ENCODE measurements at regions not wholly inside any gene's neighbourhood (a gene's known extent, or its start where the extent isn't known, plus 50 kb on each side); places are given as distances from the start of the nearest gene placed in this dataset.

- H3K36me3 ChIP-seq (ENCODE audit: control insufficient read depth, insufficient read depth, low read length, severe bottlenecking), result no peaks in the 10 kb centered on the region
- H3K9me3 ChIP-seq (ENCODE audit: control insufficient read depth, low read length), result no peaks in the 10 kb centered on the region
- no peak for DNase-seq (ENCODE audit: low read depth)
- no peaks in the 10 kb centered on the region for H3K4me1 ChIP-seq (ENCODE audit: control insufficient read depth, insufficient read depth, low read length)
- no peak overlapping the region for H3K4me3 ChIP-seq (ENCODE audit: low read length)
- H3K9ac ChIP-seq (ENCODE audit: low read length), result no peak overlapping the region
- H3K27me3 ChIP-seq (replicated peaks; ENCODE audit: control insufficient read depth, insufficient read depth, low read length), result no peaks in the 10 kb centered on the region
Measured at GRCh38 chr20:39670988-39671387, 708.8 kb downstream of the DHX35 start.

GRCh38 chr20:39669659-39670058, 707.5 kb downstream of the DHX35 start:
- no peak for DNase-seq (ENCODE audit: low read depth)
- Histone ChIP-seq H3K27me3 (replicated peaks; ENCODE audit: control insufficient read depth, insufficient read depth, low read length) (no peaks in the 10 kb centered on the region), H3K36me3 (ENCODE audit: control insufficient read depth, insufficient read depth, low read length, severe bottlenecking) (no peaks in the 10 kb centered on the region), H3K9me3 (ENCODE audit: control insufficient read depth, low read length) (no peaks in the 10 kb centered on the region), H3K4me3 (ENCODE audit: low read length) (no peak overlapping the region), H3K4me1 (ENCODE audit: control insufficient read depth, insufficient read depth, low read length) (no peaks in the 10 kb centered on the region), H3K9ac (ENCODE audit: low read length) (no peak overlapping the region)

GRCh38 chr20:39668038-39668437, 705.9 kb downstream of the DHX35 start:
- no peak for DNase-seq (ENCODE audit: low read depth)
- no peaks in the 10 kb centered on the region for H3K9me3 ChIP-seq (ENCODE audit: control insufficient read depth, low read length)
- H3K36me3 ChIP-seq (ENCODE audit: control insufficient read depth, insufficient read depth, low read length, severe bottlenecking), result no peaks in the 10 kb centered on the region

GRCh38 chr20:39661833-39662232, 699.7 kb downstream of the DHX35 start:
- Histone ChIP-seq H3K36me3 (ENCODE audit: control insufficient read depth, insufficient read depth, low read length, severe bottlenecking) (no peaks in the 10 kb centered on the region), H3K27me3 (replicated peaks; ENCODE audit: control insufficient read depth, insufficient read depth, low read length) (no peaks in the 10 kb centered on the region), H3K4me1 (ENCODE audit: control insufficient read depth, insufficient read depth, low read length) (peaks cover 8% of the 10 kb centered on the region), H3K9me3 (ENCODE audit: control insufficient read depth, low read length) (no peaks in the 10 kb centered on the region), H3K9ac (ENCODE audit: low read length) (no peak overlapping the region), H3K4me3 (ENCODE audit: low read length) (no peak overlapping the region)
- DNase-seq (ENCODE audit: low read depth), result peak; percentile 58

More at GRCh38 chr20:39668038-39668437, 705.9 kb downstream of the DHX35 start:
- Histone ChIP-seq H3K4me1 (ENCODE audit: control insufficient read depth, insufficient read depth, low read length) (no peaks in the 10 kb centered on the region), H3K9ac (ENCODE audit: low read length) (no peak overlapping the region), H3K4me3 (ENCODE audit: low read length) (no peak overlapping the region), H3K27me3 (replicated peaks; ENCODE audit: control insufficient read depth, insufficient read depth, low read length) (no peaks in the 10 kb centered on the region)

GRCh38 chr20:39660965-39661364, 698.8 kb downstream of the DHX35 start:
- H3K4me1 ChIP-seq (ENCODE audit: control insufficient read depth, insufficient read depth, low read length), result peaks cover 8% of the 10 kb centered on the region
- H3K27me3 ChIP-seq (replicated peaks; ENCODE audit: control insufficient read depth, insufficient read depth, low read length), result no peaks in the 10 kb centered on the region
- H3K9me3 ChIP-seq (ENCODE audit: control insufficient read depth, low read length), result no peaks in the 10 kb centered on the region
- no peak overlapping the region for H3K4me3 ChIP-seq (ENCODE audit: low read length)
- DNase-seq (ENCODE audit: low read depth), result no peak
- no peak overlapping the region for H3K9ac ChIP-seq (ENCODE audit: low read length)
- no peaks in the 10 kb centered on the region for H3K36me3 ChIP-seq (ENCODE audit: control insufficient read depth, insufficient read depth, low read length, severe bottlenecking)

- no peak overlapping the region for H3K4me3 ChIP-seq (ENCODE audit: low read length)
- no peaks in the 10 kb centered on the region for H3K36me3 ChIP-seq (ENCODE audit: control insufficient read depth, insufficient read depth, low read length, severe bottlenecking)
- no peak for DNase-seq (ENCODE audit: low read depth)
- H3K27me3 ChIP-seq (replicated peaks; ENCODE audit: control insufficient read depth, insufficient read depth, low read length), result no peaks in the 10 kb centered on the region
- no peaks in the 10 kb centered on the region for H3K9me3 ChIP-seq (ENCODE audit: control insufficient read depth, low read length)
- no peak overlapping the region for H3K9ac ChIP-seq (ENCODE audit: low read length)
- H3K4me1 ChIP-seq (ENCODE audit: control insufficient read depth, insufficient read depth, low read length), result peaks cover 8% of the 10 kb centered on the region
Measured at GRCh38 chr20:39660226-39660625, 698.1 kb downstream of the DHX35 start.

- H3K4me3 ChIP-seq (ENCODE audit: low read length), result no peak overlapping the region
- DNase-seq (ENCODE audit: low read depth), result no peak
- no peaks in the 10 kb centered on the region for H3K9me3 ChIP-seq (ENCODE audit: control insufficient read depth, low read length)
Measured at GRCh38 chr20:39658662-39659409, 696.7 kb downstream of the DHX35 start.

GRCh38 chr20:39654171-39654570, 692.0 kb downstream of the DHX35 start:
- no peaks in the 10 kb centered on the region for H3K4me1 ChIP-seq (ENCODE audit: control insufficient read depth, insufficient read depth, low read length)
- H3K36me3 ChIP-seq (ENCODE audit: control insufficient read depth, insufficient read depth, low read length, severe bottlenecking), result no peaks in the 10 kb centered on the region
- H3K4me3 ChIP-seq (ENCODE audit: low read length), result no peak overlapping the region
- DNase-seq (ENCODE audit: low read depth), result no peak
- H3K27me3 ChIP-seq (replicated peaks; ENCODE audit: control insufficient read depth, insufficient read depth, low read length), result peaks cover 22% of the 10 kb centered on the region
- H3K9me3 ChIP-seq (ENCODE audit: control insufficient read depth, low read length), result no peaks in the 10 kb centered on the region
- H3K9ac ChIP-seq (ENCODE audit: low read length), result no peak overlapping the region

More at GRCh38 chr20:39658662-39659409, 696.7 kb downstream of the DHX35 start:
- H3K9ac ChIP-seq (ENCODE audit: low read length), result no peak overlapping the region
- no peaks in the 10 kb centered on the region for H3K27me3 ChIP-seq (replicated peaks; ENCODE audit: control insufficient read depth, insufficient read depth, low read length)
- H3K36me3 ChIP-seq (ENCODE audit: control insufficient read depth, insufficient read depth, low read length, severe bottlenecking), result no peaks in the 10 kb centered on the region
- peaks cover 8% of the 10 kb centered on the region for H3K4me1 ChIP-seq (ENCODE audit: control insufficient read depth, insufficient read depth, low read length)

GRCh38 chr20:39651645-39652325, 689.6 kb downstream of the DHX35 start:
- Histone ChIP-seq H3K9ac (ENCODE audit: low read length) (no peak overlapping the region), H3K36me3 (ENCODE audit: control insufficient read depth, insufficient read depth, low read length, severe bottlenecking) (no peaks in the 10 kb centered on the region), H3K4me1 (ENCODE audit: control insufficient read depth, insufficient read depth, low read length) (no peaks in the 10 kb centered on the region), H3K4me3 (ENCODE audit: low read length) (no peak overlapping the region), H3K9me3 (ENCODE audit: control insufficient read depth, low read length) (no peaks in the 10 kb centered on the region), H3K27me3 (replicated peaks; ENCODE audit: control insufficient read depth, insufficient read depth, low read length) (peaks cover 23% of the 10 kb centered on the region)
- DNase-seq (ENCODE audit: low read depth), result no peak

- Histone ChIP-seq H3K9me3 (ENCODE audit: control insufficient read depth, low read length) (no peaks in the 10 kb centered on the region), H3K4me1 (ENCODE audit: control insufficient read depth, insufficient read depth, low read length) (no peaks in the 10 kb centered on the region), H3K36me3 (ENCODE audit: control insufficient read depth, insufficient read depth, low read length, severe bottlenecking) (no peaks in the 10 kb centered on the region), H3K27me3 (replicated peaks; ENCODE audit: control insufficient read depth, insufficient read depth, low read length) (peaks cover 15% of the 10 kb centered on the region), H3K9ac (ENCODE audit: low read length) (no peak overlapping the region), H3K4me3 (ENCODE audit: low read length) (no peak overlapping the region)
- no peak for DNase-seq (ENCODE audit: low read depth)
Measured at GRCh38 chr20:39646874-39647413, 684.8 kb downstream of the DHX35 start.

GRCh38 chr20:39645131-39645530, 683.0 kb downstream of the DHX35 start:
- peaks cover 6% of the 10 kb centered on the region for H3K27me3 ChIP-seq (replicated peaks; ENCODE audit: control insufficient read depth, insufficient read depth, low read length)
- no peak for DNase-seq (ENCODE audit: low read depth)
- no peaks in the 10 kb centered on the region for H3K36me3 ChIP-seq (ENCODE audit: control insufficient read depth, insufficient read depth, low read length, severe bottlenecking)
- no peaks in the 10 kb centered on the region for H3K4me1 ChIP-seq (ENCODE audit: control insufficient read depth, insufficient read depth, low read length)
- no peak overlapping the region for H3K4me3 ChIP-seq (ENCODE audit: low read length)
- no peak overlapping the region for H3K9ac ChIP-seq (ENCODE audit: low read length)
- no peaks in the 10 kb centered on the region for H3K9me3 ChIP-seq (ENCODE audit: control insufficient read depth, low read length)

Data from adipocyte (in vitro differentiated cells).